GM21390 (cell line): ENCODE measurements at regions not wholly inside any gene's neighbourhood (a gene's known extent, or its start where the extent isn't known, plus 50 kb on each side); places are given as distances from the start of the nearest gene placed in this dataset.
"Not testable (repeated sequence)": the region's sequence is repeated elsewhere in the genome, so short reads cannot be mapped to it uniquely, and the experiment has no call there.

Experiments used
- ATAC-seq: cut with Tn5 transposase; IDR thresholded peaks from one replicate; pipeline ENCODE4 v1.9.1; 2021; ENCODE audit not compliant: unreplicated experiment

DNA sequence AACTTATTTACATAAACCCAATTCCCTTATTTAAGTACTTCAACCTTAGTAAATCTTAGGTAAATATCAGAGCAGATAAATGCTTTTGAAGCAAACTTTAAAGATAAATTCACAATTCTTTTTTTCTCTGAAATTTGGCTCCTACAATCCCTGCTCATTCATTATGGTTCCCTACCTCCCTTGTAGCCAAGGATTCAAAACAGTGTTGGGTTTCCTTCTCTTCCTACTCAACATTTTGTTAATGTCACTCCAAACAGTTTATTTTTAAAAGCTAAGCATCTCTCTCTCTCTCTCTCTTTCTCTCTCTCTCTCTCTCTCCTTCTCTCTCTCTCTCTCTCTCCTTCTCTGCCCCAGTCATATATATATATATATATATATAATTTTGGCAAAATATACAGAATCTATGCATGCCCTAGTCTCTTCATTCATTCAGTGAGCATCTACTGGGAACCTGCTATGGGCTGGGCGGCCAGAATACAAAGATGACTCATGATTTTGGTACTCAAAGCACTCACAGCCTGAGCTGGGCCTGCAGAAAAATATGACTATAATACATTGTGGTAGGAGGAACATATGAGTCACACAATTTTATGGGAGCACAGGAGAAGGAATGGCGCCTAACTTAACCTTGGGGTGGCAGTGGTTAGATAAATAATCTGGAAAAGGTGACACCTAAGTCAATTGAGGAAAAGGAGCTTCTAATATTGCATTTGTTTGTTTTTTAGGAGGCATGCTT, 123.7 kb upstream of the DHRS4 start:
- no peak for ATAC-seq

DNA sequence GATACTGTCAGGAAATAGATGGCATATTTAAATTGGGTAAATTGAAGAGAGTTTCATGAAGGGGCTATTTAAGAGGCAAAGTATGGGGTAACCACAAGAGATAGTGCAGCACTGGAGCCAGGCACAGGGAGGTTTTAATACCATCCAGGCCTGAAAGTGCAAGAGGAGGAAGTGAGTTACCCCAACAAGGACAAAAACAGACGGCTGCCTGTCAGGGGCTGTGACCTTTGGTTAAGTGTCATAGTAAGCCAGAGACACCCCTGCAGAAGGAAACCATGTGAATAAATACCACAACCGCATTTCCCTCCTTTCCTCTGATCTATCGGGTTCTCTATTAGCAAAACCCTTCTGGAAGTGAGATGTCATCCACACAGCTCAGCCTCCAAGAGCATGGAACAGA, 122.0 kb upstream of the DHRS4 start:
- ATAC-seq, result no peak

- no peak for ATAC-seq
These were observed 91.9 kb upstream of the DHRS4 start for GRCh38 chr14:23861666-23862065.

GRCh38 chr14:23862513-23862912, 91.1 kb upstream of the DHRS4 start:
- ATAC-seq, result no peak

- no peak for ATAC-seq
These were observed 89.7 kb upstream of the DHRS4 start for GRCh38 chr14:23863836-23864235.

DNA sequence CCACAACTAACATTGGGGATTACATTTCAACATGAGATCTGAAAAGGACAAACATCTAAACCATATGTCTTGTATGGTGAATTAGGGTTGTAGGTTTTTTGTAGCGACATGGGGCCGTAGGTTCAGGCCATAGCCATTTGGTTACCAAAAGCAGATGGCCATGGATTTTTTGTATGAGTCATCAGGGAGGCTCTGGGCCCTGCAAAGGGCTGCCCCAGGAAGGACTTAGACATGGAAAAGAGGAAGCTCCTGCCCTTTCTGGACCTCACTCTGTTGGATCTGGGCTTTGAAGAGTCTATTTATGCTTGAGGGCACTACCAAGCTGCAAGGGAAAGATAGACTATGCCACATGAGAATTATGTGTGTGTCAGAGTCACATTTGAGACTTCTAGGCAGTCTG, 89.3 kb upstream of the DHRS4 start:
- ATAC-seq, result no peak

DNA sequence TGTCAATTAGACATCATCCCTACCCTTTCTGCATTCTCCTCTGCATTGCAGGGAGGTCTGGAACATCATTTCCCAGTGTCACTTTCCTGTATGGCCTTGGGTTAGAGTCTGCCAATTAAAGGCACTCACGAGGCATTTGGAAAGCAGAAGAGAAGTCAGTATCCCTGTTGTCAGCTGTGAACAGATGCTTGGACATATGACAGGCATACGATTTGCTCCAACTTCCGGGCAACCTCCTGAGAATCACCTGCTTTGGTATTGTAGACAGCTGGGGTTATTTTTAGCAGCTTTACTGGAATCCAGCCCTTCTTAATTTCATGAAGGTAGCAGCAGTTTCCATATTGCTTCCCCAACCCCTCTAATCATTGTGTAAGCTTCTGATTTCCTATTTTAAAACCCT, 88.7 kb upstream of the DHRS4 start:
- ATAC-seq, result no peak

DNA sequence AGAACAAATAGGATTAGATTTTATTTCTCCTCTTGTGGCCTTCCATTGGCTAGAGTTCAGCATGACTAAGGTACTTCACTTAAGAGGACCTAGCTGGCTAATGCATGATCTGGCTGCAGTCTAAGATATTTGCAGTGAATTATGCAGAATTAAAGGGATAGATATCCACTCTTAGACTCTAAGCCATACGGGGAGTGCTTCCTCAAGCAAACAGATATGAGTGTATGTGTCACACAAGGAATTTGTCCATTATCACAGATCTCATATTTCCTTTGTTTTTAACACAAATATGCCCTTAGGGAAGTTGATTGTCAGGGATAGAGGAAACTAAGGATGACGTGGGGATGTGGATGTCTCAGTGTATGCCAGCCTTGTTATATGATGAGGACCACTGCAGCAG, 88.1 kb upstream of the DHRS4 start:
- ATAC-seq, result no peak

DNA sequence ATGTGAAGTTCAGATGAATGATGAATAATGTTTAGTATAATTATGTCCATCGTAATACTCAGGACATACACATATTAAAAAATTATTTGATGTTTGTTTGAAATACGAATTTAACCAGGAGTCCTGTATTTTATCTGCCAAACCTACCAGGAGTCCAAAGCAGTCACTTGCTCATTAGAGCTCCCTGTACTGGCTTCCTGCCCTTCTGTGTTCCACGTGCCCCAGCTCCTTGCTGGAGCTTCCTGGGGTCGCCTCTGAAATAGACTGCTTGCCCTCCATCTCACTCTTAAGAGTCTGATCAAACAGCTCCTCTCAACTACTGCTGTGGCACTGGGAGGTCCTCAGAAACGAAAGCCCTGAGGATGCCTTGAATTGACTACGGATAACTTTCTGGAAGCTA, 87.3 kb upstream of the DHRS4 start:
- no peak for ATAC-seq

- no peak for ATAC-seq
These were observed 84.4 kb upstream of the DHRS4 start for GRCh38 chr14:23869078-23869719.

- no peak for ATAC-seq
These were observed 77.3 kb upstream of the DHRS4 start for GRCh38 chr14:23876160-23876750.

GRCh38 chr14:23877111-23877510, 76.5 kb upstream of the DHRS4 start:
- ATAC-seq, result peak; percentile 69

DNA sequence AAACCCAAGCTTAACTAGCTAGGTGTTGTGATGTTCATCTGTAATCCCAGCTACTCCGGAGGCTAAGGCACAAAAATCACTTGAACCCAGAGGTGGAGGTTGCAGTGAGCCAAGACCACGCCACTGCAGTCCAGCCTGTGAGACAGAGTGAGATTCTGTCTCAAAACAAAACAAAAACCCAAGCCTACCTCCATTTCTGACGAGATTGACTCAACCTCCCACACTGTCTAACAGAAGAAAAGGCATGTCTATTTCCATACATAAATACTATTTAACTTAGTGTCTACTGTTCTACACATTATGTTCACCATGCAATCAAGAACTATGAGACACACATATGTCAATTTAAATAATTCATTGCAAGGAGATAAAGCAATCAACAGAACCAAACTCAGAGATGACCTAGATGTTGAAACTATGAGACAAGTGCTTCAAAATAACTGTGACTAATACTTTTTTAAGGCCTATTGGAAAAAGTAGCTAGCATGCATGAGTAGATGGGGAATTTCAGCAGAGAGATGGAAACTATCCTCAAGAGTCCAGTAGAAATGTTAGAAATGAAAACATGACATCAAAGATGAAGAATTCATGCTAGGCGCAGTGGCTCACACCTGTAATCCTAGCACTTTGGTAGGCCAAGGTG, 75.9 kb upstream of the DHRS4 start:
- ATAC-seq, result peak; percentile 83

- no peak for ATAC-seq
These were observed 72.3 kb upstream of the DHRS4 start for GRCh38 chr14:23881282-23881681.

DNA sequence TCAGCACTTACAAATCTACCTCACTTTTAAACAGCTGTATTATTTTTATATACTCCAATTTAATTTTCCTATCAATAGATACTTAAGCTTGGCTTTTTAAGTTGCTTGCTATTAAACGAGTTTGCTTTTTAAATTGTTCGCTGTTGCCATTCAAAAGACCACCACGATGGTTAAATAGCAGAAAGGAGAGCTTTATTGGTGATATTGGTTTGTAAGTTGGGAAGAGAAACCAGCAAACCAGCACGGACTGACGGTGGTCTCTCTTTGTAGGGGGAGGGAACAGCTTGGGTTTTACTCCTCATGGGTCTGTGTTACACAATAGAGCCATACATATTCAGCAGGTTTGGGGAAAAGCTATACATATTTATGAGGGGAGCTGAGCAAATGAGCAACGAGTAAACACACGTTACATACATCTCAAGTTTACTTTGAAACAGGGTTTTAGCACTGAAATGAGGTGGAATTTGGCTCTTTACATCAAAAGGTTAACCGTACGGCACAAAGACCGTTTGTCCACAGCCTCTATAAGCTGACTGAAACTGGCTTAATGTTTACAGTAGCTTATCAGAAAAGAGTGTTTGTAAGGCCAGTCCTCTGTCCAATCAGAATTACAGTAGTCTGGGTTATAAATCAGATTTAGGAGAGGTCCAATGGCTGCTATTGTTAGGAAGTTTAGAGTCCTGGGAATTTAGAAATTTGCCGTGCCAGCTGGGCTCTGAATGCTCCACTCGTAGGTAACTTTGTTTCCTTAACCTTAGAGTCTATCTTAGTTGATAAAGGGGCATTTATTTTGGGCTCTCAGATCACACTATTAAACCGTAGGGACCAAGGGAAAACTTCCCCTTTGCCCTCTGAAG, 69.7 kb upstream of the DHRS4 start:
- no peak for ATAC-seq

DNA sequence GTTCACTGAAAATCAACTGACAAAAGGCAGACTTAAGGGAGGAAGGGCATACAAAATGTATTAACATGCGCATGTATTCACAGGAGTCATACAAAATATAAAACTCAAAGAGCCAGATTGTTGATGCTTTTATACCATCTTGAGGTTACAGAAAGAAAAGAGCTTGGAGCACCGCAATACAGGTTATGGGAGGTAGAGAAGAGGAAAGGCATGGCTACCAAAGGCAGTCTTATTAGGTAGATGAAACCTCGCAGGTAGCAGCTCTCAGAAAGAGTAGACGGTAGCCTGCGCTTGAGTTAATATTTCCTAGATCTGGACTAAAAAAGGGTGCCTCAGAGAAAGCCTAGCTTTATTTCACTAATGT, 69.0 kb upstream of the DHRS4 start:
- no peak for ATAC-seq

GRCh38 chr14:23887536-23887935, 66.0 kb upstream of the DHRS4 start:
- no peak for ATAC-seq

GRCh38 chr14:23891717-23892116, 61.9 kb upstream of the DHRS4 start:
- not testable (repeated sequence) for ATAC-seq

DNA sequence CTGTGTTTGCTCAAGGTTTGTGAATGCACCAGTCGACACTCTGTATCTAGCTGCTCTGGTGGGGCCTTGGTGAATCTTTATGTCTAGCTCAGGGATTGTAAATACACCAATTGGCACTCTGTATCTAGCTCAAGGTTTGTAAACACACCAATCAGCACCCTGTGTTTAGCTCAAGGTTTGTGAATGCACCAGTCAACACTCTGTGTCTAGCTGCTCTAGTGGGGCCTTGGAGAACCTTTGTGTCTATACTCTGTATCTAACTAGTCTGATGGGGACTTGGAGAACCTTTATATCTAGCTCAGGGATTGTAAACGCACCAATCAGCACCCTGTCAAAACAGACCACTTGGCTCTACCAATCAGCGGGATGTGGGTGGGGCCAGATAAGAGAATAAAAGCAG, 61.3 kb upstream of the DHRS4 start:
- not testable (repeated sequence) for ATAC-seq

- no peak for ATAC-seq
These were observed 59.1 kb upstream of the DHRS4 start for GRCh38 chr14:23894362-23895052.

GRCh38 chr14:23895053-23895419, 58.5 kb upstream of the DHRS4 start:
- ATAC-seq, result no peak
